HL-60 (cell line): ENCODE measurements at regions not wholly inside any gene's neighbourhood (a gene's known extent, or its start where the extent isn't known, plus 50 kb on each side); places are given as distances from the start of the nearest gene placed in this dataset.

Experiments used
- GABPA ChIP-seq: IDR thresholded peaks from 2 replicates; pipeline ENCODE4 v1.6.1; 2012; ENCODE audit warnings: low read depth
- POLR2AphosphoS5 ChIP-seq: IDR thresholded peaks from 2 replicates; pipeline ENCODE4 v1.6.1; 2012; ENCODE audit warnings: low read depth
- TF ChIP-seq, protein P1 (sequence below): IDR thresholded peaks from one replicate; pipeline ENCODE4 v1.5.1; 2011; ENCODE audit warnings: low read length, control low read depth, inconsistent platforms; ENCODE audit not compliant: insufficient read depth
- TF ChIP-seq, protein P2 (sequence below): IDR thresholded peaks from 2 replicates; pipeline ENCODE4 v1.6.1; 2012; ENCODE audit warnings: low read depth; ENCODE audit not compliant: insufficient replicate concordance

DNA sequence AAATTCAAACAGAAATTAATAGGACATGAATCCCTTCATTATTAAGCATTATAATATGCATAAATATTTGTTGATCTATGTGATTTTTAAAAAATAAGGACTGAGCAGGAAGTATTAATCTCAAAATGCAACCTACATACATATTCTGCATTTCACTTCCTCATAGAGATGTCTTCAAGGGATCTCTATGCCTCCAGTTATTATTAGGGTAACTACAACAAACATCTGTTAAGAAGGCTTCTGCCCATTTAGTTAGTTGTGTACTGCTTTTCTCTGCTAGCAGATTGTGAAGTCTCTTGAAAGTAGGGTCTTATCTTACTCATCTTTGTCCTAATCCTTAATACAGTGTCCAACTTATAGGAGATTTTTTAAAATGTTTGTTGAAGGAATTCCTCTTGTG, 414.1 kb downstream of the ACTL7B start:
- TF ChIP-seq, protein P1, sequence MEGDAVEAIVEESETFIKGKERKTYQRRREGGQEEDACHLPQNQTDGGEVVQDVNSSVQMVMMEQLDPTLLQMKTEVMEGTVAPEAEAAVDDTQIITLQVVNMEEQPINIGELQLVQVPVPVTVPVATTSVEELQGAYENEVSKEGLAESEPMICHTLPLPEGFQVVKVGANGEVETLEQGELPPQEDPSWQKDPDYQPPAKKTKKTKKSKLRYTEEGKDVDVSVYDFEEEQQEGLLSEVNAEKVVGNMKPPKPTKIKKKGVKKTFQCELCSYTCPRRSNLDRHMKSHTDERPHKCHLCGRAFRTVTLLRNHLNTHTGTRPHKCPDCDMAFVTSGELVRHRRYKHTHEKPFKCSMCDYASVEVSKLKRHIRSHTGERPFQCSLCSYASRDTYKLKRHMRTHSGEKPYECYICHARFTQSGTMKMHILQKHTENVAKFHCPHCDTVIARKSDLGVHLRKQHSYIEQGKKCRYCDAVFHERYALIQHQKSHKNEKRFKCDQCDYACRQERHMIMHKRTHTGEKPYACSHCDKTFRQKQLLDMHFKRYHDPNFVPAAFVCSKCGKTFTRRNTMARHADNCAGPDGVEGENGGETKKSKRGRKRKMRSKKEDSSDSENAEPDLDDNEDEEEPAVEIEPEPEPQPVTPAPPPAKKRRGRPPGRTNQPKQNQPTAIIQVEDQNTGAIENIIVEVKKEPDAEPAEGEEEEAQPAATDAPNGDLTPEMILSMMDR: no peak
- TF ChIP-seq GABPA (no peak), POLR2AphosphoS5 (no peak)
- TF ChIP-seq, protein P2, sequence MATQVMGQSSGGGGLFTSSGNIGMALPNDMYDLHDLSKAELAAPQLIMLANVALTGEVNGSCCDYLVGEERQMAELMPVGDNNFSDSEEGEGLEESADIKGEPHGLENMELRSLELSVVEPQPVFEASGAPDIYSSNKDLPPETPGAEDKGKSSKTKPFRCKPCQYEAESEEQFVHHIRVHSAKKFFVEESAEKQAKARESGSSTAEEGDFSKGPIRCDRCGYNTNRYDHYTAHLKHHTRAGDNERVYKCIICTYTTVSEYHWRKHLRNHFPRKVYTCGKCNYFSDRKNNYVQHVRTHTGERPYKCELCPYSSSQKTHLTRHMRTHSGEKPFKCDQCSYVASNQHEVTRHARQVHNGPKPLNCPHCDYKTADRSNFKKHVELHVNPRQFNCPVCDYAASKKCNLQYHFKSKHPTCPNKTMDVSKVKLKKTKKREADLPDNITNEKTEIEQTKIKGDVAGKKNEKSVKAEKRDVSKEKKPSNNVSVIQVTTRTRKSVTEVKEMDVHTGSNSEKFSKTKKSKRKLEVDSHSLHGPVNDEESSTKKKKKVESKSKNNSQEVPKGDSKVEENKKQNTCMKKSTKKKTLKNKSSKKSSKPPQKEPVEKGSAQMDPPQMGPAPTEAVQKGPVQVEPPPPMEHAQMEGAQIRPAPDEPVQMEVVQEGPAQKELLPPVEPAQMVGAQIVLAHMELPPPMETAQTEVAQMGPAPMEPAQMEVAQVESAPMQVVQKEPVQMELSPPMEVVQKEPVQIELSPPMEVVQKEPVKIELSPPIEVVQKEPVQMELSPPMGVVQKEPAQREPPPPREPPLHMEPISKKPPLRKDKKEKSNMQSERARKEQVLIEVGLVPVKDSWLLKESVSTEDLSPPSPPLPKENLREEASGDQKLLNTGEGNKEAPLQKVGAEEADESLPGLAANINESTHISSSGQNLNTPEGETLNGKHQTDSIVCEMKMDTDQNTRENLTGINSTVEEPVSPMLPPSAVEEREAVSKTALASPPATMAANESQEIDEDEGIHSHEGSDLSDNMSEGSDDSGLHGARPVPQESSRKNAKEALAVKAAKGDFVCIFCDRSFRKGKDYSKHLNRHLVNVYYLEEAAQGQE: no peak
